ENCODE measurements at regions not wholly inside any gene's neighbourhood (a gene's known extent, or its start where the extent isn't known, plus 50 kb on each side); places are given as distances from the start of the nearest gene placed in this dataset.

GRCh38 chr10:28788252-28788651 is 110.9 kb downstream of the BAMBI start:
- Mint-ChIP-seq H3K4me1 (ENCODE audit: low read depth) (no peaks in the 10 kb centered on the region), H3K27ac (no peak overlapping the region), H3K36me3 (ENCODE audit: low read depth) (no peaks in the 10 kb centered on the region), H3K9me3 (no peaks in the 10 kb centered on the region), H3K27me3 (ENCODE audit: insufficient read depth) (peaks cover 19% of the 10 kb centered on the region), H3K4me3 (no peak overlapping the region)
- no peak for TF ChIP-seq CTCF (IDR thresholded peaks at IDR 0.05)
- DNase-seq = no peak

GRCh38 chr10:28788762-28789161 is 111.4 kb downstream of the BAMBI start:
- Mint-ChIP-seq H3K4me1 (ENCODE audit: low read depth) (no peaks in the 10 kb centered on the region), H3K9me3 (no peaks in the 10 kb centered on the region), H3K27ac (no peak overlapping the region), H3K36me3 (ENCODE audit: low read depth) (no peaks in the 10 kb centered on the region), H3K27me3 (ENCODE audit: insufficient read depth) (peaks cover 19% of the 10 kb centered on the region), H3K4me3 (no peak overlapping the region)
- TF ChIP-seq CTCF (IDR thresholded peaks at IDR 0.05) = no peak
- no peak for DNase-seq

GRCh38 chr10:28790146-28790545 is 112.8 kb downstream of the BAMBI start:
- DNase-seq = no peak
- H3K36me3 Mint-ChIP-seq (ENCODE audit: low read depth) = no peaks in the 10 kb centered on the region
- H3K27me3 Mint-ChIP-seq (ENCODE audit: insufficient read depth) = peaks cover 19% of the 10 kb centered on the region
- no peaks in the 10 kb centered on the region for H3K9me3 Mint-ChIP-seq
- TF ChIP-seq CTCF (IDR thresholded peaks at IDR 0.05) = no peak
- H3K4me3 Mint-ChIP-seq = no peak overlapping the region
- H3K27ac Mint-ChIP-seq = no peak overlapping the region
- H3K4me1 Mint-ChIP-seq (ENCODE audit: low read depth) = no peaks in the 10 kb centered on the region

GRCh38 chr10:28793482-28793881 is 116.2 kb downstream of the BAMBI start:
- Mint-ChIP-seq H3K4me1 (ENCODE audit: low read depth) (no peaks in the 10 kb centered on the region), H3K4me3 (no peak overlapping the region), H3K27me3 (ENCODE audit: insufficient read depth) (peaks cover 14% of the 10 kb centered on the region)

GRCh38 chr10:28794986-28795385 is 117.7 kb downstream of the BAMBI start:
- no peak overlapping the region for H3K4me3 Mint-ChIP-seq
- H3K36me3 Mint-ChIP-seq (ENCODE audit: low read depth) = no peaks in the 10 kb centered on the region; the same call in 1 of the 2 replicates
- H3K27me3 Mint-ChIP-seq (ENCODE audit: insufficient read depth) = peaks cover 17% of the 10 kb centered on the region
- H3K27ac Mint-ChIP-seq = no peak overlapping the region
- no peaks in the 10 kb centered on the region for H3K9me3 Mint-ChIP-seq
- no peak for TF ChIP-seq CTCF (IDR thresholded peaks at IDR 0.05)
- H3K4me1 Mint-ChIP-seq (ENCODE audit: low read depth) = no peaks in the 10 kb centered on the region
- no peak for DNase-seq

More at GRCh38 chr10:28793482-28793881, 116.2 kb downstream of the BAMBI start:
- TF ChIP-seq CTCF (IDR thresholded peaks at IDR 0.05) = no peak
- H3K9me3 Mint-ChIP-seq = no peaks in the 10 kb centered on the region
- no peak for DNase-seq
- no peaks in the 10 kb centered on the region; the same call in 1 of the 2 replicates for H3K36me3 Mint-ChIP-seq (ENCODE audit: low read depth)
- H3K27ac Mint-ChIP-seq = no peak overlapping the region

Measured in HFFc6 (cell line).